ENCODE measurements at regions not wholly inside any gene's neighbourhood (a gene's known extent, or its start where the extent isn't known, plus 50 kb on each side); places are given as distances from the start of the nearest gene placed in this dataset.

- no peak for TF ChIP-seq POLR2A (IDR thresholded peaks at IDR 0.05)
- TF ChIP-seq CTCF (IDR thresholded peaks at IDR 0.05), result no peak
Observed at GRCh38 chr6:160883560-160883959, 108.0 kb upstream of the MAP3K4 start.
